ENCODE measurements at regions not wholly inside any gene's neighbourhood (a gene's known extent, or its start where the extent isn't known, plus 50 kb on each side); places are given as distances from the start of the nearest gene placed in this dataset.

DNA sequence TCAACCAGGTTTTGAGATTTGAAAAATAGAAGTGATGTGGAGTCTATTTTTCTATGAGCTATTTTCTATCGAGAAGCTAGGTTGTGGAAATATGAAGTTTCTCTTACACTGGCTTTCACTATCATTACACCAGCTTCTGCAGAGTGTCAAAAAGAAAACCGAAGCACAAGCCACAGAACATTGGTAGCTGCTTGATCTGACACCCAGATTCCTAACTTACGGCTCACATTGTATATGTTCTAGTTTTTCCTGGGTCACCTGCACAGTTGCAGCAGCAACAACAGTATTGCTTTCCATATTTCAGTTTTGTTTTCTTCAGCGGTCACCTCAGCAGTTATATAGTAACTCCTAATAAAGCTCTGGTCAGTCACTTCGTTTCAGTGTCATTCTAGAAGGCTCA, 790.1 kb downstream of the PLOD2 start:
- Histone ChIP-seq H3K4me1 (ENCODE audit: insufficient read depth, low read length) (no peaks in the 10 kb centered on the region), H4K20me1 (ENCODE audit: control insufficient read depth, insufficient read depth, insufficient read length) (no peaks in the 10 kb centered on the region), H3K79me2 (ENCODE audit: insufficient read depth, low read length) (no peaks in the 10 kb centered on the region), H2BK20ac (ENCODE audit: low read depth, low read length, poor library complexity, severe bottlenecking) (no peak overlapping the region), H3K14ac (ENCODE audit: insufficient read depth, low read length) (no peak overlapping the region), H3K56ac (ENCODE audit: insufficient read length, low read depth, low read length) (no peak overlapping the region), H4K8ac (replicated peaks; ENCODE audit: insufficient read length, low read depth, low read length) (no peak overlapping the region), H4K5ac (ENCODE audit: insufficient read length, low read depth, low read length) (no peak overlapping the region), H3K4me2 (ENCODE audit: insufficient read depth, insufficient read length, low read length) (no peak overlapping the region), H3K18ac (ENCODE audit: insufficient read length, low read depth, low read length) (no peak overlapping the region), H3K9ac (ENCODE audit: extremely low read depth, insufficient read length, low read length) (no peak overlapping the region), H3K27ac (ENCODE audit: insufficient read length, low read depth, low read length) (no peak overlapping the region), H3K79me1 (ENCODE audit: insufficient read depth, low read depth, low read length, poor library complexity, severe bottlenecking) (no peaks in the 10 kb centered on the region), H3K4ac (ENCODE audit: low read depth, low read length) (no peak overlapping the region), H3T11ph (ENCODE audit: low read length) (no peak overlapping the region), H2BK12ac (ENCODE audit: insufficient read length, low read depth, low read length) (no peak overlapping the region), H2BK15ac (ENCODE audit: low read depth, low read length) (no peak overlapping the region), H3K23me2 (ENCODE audit: insufficient read length, low read depth, low read length, poor library complexity, severe bottlenecking) (no peaks in the 10 kb centered on the region), H3K9me3 (ENCODE audit: control insufficient read depth, low read depth, low read length) (no peaks in the 10 kb centered on the region), H3K23ac (ENCODE audit: insufficient read length, low read depth, low read length) (no peak overlapping the region), H2AFZ (ENCODE audit: low read length) (no peak overlapping the region), H2BK120ac (ENCODE audit: low read depth, low read length, poor library complexity, severe bottlenecking) (no peak overlapping the region), H2AK5ac (ENCODE audit: insufficient read length, low read length) (no peak overlapping the region), H3K27me3 (ENCODE audit: insufficient read depth, low read length) (no peaks in the 10 kb centered on the region), H4K91ac (ENCODE audit: insufficient read length, low read depth, low read length) (no peak overlapping the region), H2BK5ac (ENCODE audit: insufficient read length, low read length) (no peak overlapping the region)
- Mint-ChIP-seq H3K4me1 (no peaks in the 10 kb centered on the region), H3K27me3 (ENCODE audit: low read depth) (no peaks in the 10 kb centered on the region), H3K27ac (no peak overlapping the region; a peak in 1 of 7 replicates), H3K9me3 (peaks cover 0 to 5% of the 10 kb centered on the region in 2 experiments; a peak in 1 of 5 replicates), H3K36me3 (ENCODE audit: insufficient read depth in 1 of 3, low read depth in 3 of 3) (no peaks in the 10 kb centered on the region; a peak in 1 of 7 replicates), H3K4me3 (no peak overlapping the region)
- DNase-seq: no peak
- WGBS (ENCODE audit: extremely low coverage, insufficient read length, low lambda C conversion rate): no CpG with 5 or more reads among the region's 5 CpGs
- TF ChIP-seq, protein P1, sequence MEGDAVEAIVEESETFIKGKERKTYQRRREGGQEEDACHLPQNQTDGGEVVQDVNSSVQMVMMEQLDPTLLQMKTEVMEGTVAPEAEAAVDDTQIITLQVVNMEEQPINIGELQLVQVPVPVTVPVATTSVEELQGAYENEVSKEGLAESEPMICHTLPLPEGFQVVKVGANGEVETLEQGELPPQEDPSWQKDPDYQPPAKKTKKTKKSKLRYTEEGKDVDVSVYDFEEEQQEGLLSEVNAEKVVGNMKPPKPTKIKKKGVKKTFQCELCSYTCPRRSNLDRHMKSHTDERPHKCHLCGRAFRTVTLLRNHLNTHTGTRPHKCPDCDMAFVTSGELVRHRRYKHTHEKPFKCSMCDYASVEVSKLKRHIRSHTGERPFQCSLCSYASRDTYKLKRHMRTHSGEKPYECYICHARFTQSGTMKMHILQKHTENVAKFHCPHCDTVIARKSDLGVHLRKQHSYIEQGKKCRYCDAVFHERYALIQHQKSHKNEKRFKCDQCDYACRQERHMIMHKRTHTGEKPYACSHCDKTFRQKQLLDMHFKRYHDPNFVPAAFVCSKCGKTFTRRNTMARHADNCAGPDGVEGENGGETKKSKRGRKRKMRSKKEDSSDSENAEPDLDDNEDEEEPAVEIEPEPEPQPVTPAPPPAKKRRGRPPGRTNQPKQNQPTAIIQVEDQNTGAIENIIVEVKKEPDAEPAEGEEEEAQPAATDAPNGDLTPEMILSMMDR (conservative IDR thresholded peaks at IDR 0.05): no peak

All from H9 (cell line).